ENCODE measurements at regions not wholly inside any gene's neighbourhood (a gene's known extent, or its start where the extent isn't known, plus 50 kb on each side); places are given as distances from the start of the nearest gene placed in this dataset.

- ChIA-PET CTCF (no interaction called here), RAD21 (ENCODE audit: unreplicated experiment) (no interaction called here), SMC1A (ENCODE audit: uncharacterized antibody, unreplicated experiment) (no interaction called here), POLR2A (no interaction called here)
- H3K79me2 ChIP-seq (ENCODE audit: control insufficient read depth, insufficient read depth, low read length): no peaks in the 10 kb centered on the region
- FAIRE-seq (no peak), ATAC-seq (no peak), DNase-seq (ENCODE audit: low read depth, low spot score) (no peak)
- no peak overlapping the region for H3K4me3 ChIP-seq
- in situ Hi-C loops (cut with MboI): no loop called here
- H2AFZ ChIP-seq (ENCODE audit: control insufficient read depth, low read depth, low read length): no peak overlapping the region
- 49% methylated on average over 4 of the region's 4 CpGs for WGBS (ENCODE audit: insufficient coverage, insufficient replicate concordance, low lambda C conversion rate, missing lambda C conversion rate)
- no TSS peak for BruUV-seq (replicated peaks)
- H3K27me3 ChIP-seq (replicated peaks in 1 of 2; ENCODE audit: control insufficient read depth in 2 of 2, insufficient read depth in 2 of 2, low read length in 1 of 2): no peaks in the 10 kb centered on the region
- H3K9ac ChIP-seq (ENCODE audit: control insufficient read depth, insufficient read depth, low read length): no peak overlapping the region
- no peaks in the 10 kb centered on the region for H3K4me1 ChIP-seq (ENCODE audit: control insufficient read depth, insufficient read depth, low read length)
- no peaks in the 10 kb centered on the region for H3K9me3 ChIP-seq (replicated peaks; ENCODE audit: control insufficient read depth, insufficient read depth, low read length)
- H3K4me2 ChIP-seq (ENCODE audit: control insufficient read depth, insufficient read depth): no peak overlapping the region
- intact Hi-C loops (cut with micrococcal nuclease; ENCODE audit: unreplicated experiment): no loop called here
- H3K36me3 ChIP-seq (ENCODE audit: control insufficient read depth in 2 of 2, insufficient read depth in 2 of 2, low read length in 1 of 2): no peaks in the 10 kb centered on the region
- no peaks in the 10 kb centered on the region for H4K20me1 ChIP-seq (ENCODE audit: control insufficient read depth, insufficient read depth)
- no peak overlapping the region for H3K27ac ChIP-seq (ENCODE audit: control insufficient read depth, insufficient read depth)
- TF ChIP-seq DPF2 (IDR thresholded peaks at IDR 0.05): no peak
- no peak for TF ChIP-seq NBN (IDR thresholded peaks at IDR 0.05)
- TF ChIP-seq POLR2AphosphoS2 (IDR thresholded peaks at IDR 0.05; ENCODE audit: low read depth, low read length): no peak
- TF ChIP-seq CTCF (IDR thresholded peaks at IDR 0.05 in 2 of 3, conservative IDR thresholded peaks at IDR 0.05 in 1 of 3; ENCODE audit: control insufficient read depth in 2 of 3, extremely low read depth in 1 of 3, insufficient read depth in 1 of 3, low read depth in 3 of 3, low read length in 3 of 3): no peak
- TF ChIP-seq SKIL (IDR thresholded peaks at IDR 0.05; ENCODE audit: low read depth, poor library complexity, severe bottlenecking): no peak
- TF ChIP-seq ZSCAN29 (IDR thresholded peaks at IDR 0.05): no peak
- TF ChIP-seq CUX1 (IDR thresholded peaks at IDR 0.05; ENCODE audit: insufficient replicate concordance, low read depth, low read length): no peak
- TF ChIP-seq FOXK2 (IDR thresholded peaks at IDR 0.05): no peak
- TF ChIP-seq STAT3 (IDR thresholded peaks at IDR 0.05; ENCODE audit: low read depth, low read length): no peak
- no peak for TF ChIP-seq SIN3A (IDR thresholded peaks at IDR 0.05; ENCODE audit: low read depth, low read length)
- TF ChIP-seq ZNF592 (IDR thresholded peaks at IDR 0.05): no peak
- TF ChIP-seq HDGF (IDR thresholded peaks at IDR 0.05): no peak
These were observed 412.7 kb upstream of the ROBO2 start for GRCh38 chr3:76627236-76627635.
